Esophagus muscularis mucosa (tissue), 4 donors: ENCODE measurements at regions not wholly inside any gene's neighbourhood (a gene's known extent, or its start where the extent isn't known, plus 50 kb on each side); places are given as distances from the start of the nearest gene placed in this dataset.

Experiments used
- DNase-seq: peaks from one replicate; pipeline ENCODE4 v3.0.0-alpha.2; 2017; ENCODE audit errors: extremely low spot score
- H3K27ac ChIP-seq, 4 donors: fragments of 200-600 bp; sonication (generic); replicated peaks in 1 of 4; 1 replicate in 3 of 4; 2 replicates in 1 of 4; pipeline ENCODE4 v1.5.1; 2016 to 2019; ENCODE audit warnings: mild to moderate bottlenecking in 1 of 4
- H3K27me3 ChIP-seq, 4 donors: fragments of 200-600 bp; sonication (generic); one replicate each; pipeline versions ENCODE4 v1.5.1 to v1.6.0; 2016 to 2019
- H3K36me3 ChIP-seq, 4 donors: fragments of 200-600 bp; sonication (generic); one replicate each; pipeline ENCODE4 v1.5.1; 2016 to 2019
- H3K4me1 ChIP-seq, 4 donors: fragments of 200-600 bp; sonication (generic); one replicate each; pipeline ENCODE4 v1.5.1; 2016 to 2019
- H3K4me3 ChIP-seq, 4 donors: fragments of 200-600 bp; sonication (generic); 1 replicate in 2 of 4; 2 replicates in 2 of 4; pipeline ENCODE4 v1.5.1; 2016 to 2019; ENCODE audit warnings: mild to moderate bottlenecking in 4 of 4, moderate library complexity in 1 of 4
- H3K9me3 ChIP-seq, 4 donors: fragments of 200-600 bp; sonication (generic); 1 replicate in 3 of 4; 2 replicates in 1 of 4; pipeline ENCODE4 v1.5.1; 2016 to 2019
- EP300 ChIP-seq: sonication (generic); formaldehyde crosslinking; IDR thresholded peaks from one replicate; pipeline ENCODE4 v1.6.1; 2017; ENCODE audit warnings: antibody characterized with exemption
- POLR2A ChIP-seq: fragments of 450-650 bp; IDR thresholded peaks from one replicate; pipeline ENCODE4 v1.6.1; 2017; ENCODE audit warnings: antibody characterized with exemption, moderate library complexity, mild to moderate bottlenecking, low read depth
- POLR2AphosphoS5 ChIP-seq, 2 donors: sonication (generic); formaldehyde crosslinking; IDR thresholded peaks; one replicate each; pipeline ENCODE4 v1.6.1; 2017; ENCODE audit warnings: antibody characterized with exemption in 2 of 2
- WGBS: methylation state at CpG from one replicate; pipeline ENCODE4 v1.1.5; 2018; 5-methylcytosine and 5-hydroxymethylcytosine counted together
- intact Hi-C: fragments of 100-400 bp; cut with DNase I; formaldehyde crosslinking; loops from one replicate; pipeline ENCODE4 v1.15.1; 2023
- TF ChIP-seq, protein P1 (sequence below), 3 experiments: fragments of 200-600 bp in 2 of 3; fragments of 450-650 bp in 1 of 3; sonication (generic) in 2 of 3; IDR thresholded peaks; one replicate each; pipeline ENCODE4 v1.5.1; 2017 to 2019; ENCODE audit warnings: antibody characterized with exemption in 3 of 3, mild to moderate bottlenecking in 2 of 3, moderate library complexity in 1 of 3

DNA sequence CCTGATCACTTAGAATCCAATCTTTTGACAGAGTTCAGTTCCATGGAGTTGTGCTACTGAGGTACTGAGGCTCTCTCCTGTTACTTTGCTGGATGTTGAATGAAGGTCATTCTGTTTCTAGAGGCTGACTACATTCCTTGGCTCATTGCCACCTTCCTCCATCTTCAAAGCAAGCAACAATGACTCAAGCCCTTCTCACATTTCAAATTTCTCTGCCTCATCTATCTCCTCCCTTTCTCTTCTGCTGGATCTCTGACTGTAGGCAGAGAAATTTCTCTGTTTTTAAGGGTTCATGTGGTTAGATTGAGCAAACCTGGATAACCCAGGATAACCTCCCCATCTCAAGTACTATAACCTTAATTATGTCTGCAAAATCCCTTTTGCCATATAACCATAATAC is 775.4 kb downstream of the STPG2 start:
- DNase-seq, result no peak
- intact Hi-C loops, result no loop called here
- TF ChIP-seq, protein P1, sequence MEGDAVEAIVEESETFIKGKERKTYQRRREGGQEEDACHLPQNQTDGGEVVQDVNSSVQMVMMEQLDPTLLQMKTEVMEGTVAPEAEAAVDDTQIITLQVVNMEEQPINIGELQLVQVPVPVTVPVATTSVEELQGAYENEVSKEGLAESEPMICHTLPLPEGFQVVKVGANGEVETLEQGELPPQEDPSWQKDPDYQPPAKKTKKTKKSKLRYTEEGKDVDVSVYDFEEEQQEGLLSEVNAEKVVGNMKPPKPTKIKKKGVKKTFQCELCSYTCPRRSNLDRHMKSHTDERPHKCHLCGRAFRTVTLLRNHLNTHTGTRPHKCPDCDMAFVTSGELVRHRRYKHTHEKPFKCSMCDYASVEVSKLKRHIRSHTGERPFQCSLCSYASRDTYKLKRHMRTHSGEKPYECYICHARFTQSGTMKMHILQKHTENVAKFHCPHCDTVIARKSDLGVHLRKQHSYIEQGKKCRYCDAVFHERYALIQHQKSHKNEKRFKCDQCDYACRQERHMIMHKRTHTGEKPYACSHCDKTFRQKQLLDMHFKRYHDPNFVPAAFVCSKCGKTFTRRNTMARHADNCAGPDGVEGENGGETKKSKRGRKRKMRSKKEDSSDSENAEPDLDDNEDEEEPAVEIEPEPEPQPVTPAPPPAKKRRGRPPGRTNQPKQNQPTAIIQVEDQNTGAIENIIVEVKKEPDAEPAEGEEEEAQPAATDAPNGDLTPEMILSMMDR (IDR thresholded peaks at IDR 0.05), result no peak
- TF ChIP-seq EP300, result no peak
- Histone ChIP-seq H3K36me3 (no peaks in the 10 kb centered on the region), H3K4me1 (no peaks in the 10 kb centered on the region), H3K9me3 (peaks cover 0 to 5% (median 2%) of the 10 kb centered on the region in 4 donors), H3K4me3 (no peak overlapping the region), H3K27ac (no peak overlapping the region), H3K27me3 (no peaks in the 10 kb centered on the region)

DNA sequence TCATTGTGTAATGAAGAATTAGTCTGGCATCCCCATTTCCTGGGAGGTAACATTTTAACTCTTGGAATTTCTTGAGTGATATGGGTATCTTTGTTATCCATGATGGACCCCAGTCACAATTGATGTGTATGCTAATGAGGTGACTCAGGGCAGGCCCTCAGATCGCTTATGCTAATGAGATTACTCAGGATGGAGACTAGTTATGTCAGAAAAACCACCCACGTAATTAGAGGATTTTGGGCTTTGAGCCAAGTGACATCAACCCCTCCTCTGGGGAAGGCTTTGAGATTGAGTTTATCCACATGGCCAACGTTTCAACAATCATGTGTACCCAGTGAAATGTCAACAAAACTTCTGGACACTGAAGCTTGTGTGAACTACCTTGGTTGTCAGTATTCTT is 772.7 kb downstream of the STPG2 start:
- peaks cover 0 to 3% (median 0%) of the 10 kb centered on the region in 4 donors for H3K9me3 ChIP-seq
- H3K27ac ChIP-seq, result no peak overlapping the region
- WGBS, result 54% methylated on average over 3 of the region's 3 CpGs
- H3K4me1 ChIP-seq, result no peaks in the 10 kb centered on the region
- no peak for DNase-seq
- H3K36me3 ChIP-seq, result no peaks in the 10 kb centered on the region
- TF ChIP-seq POLR2A (no peak), POLR2AphosphoS5 (IDR thresholded peaks at IDR 0.05) (no peak), EP300 (no peak)
- TF ChIP-seq, protein P1 (IDR thresholded peaks at IDR 0.05), result no peak
- H3K4me3 ChIP-seq, result no peak overlapping the region
- intact Hi-C loops, result no loop called here
- no peaks in the 10 kb centered on the region for H3K27me3 ChIP-seq

- H3K4me1 ChIP-seq, result no peaks in the 10 kb centered on the region
- intact Hi-C loops, result no loop called here
- H3K36me3 ChIP-seq, result no peaks in the 10 kb centered on the region
- TF ChIP-seq POLR2A (no peak), POLR2AphosphoS5 (IDR thresholded peaks at IDR 0.05) (no peak), EP300 (no peak)
- TF ChIP-seq, protein P1 (IDR thresholded peaks at IDR 0.05), result no peak
- H3K27ac ChIP-seq, result no peak overlapping the region
- H3K27me3 ChIP-seq, result no peaks in the 10 kb centered on the region
- H3K9me3 ChIP-seq, result peaks cover 0 to 2% (median 0%) of the 10 kb centered on the region in 4 donors
- 70% methylated on average over 1 of the region's 1 CpG for WGBS
- H3K4me3 ChIP-seq, result no peak overlapping the region
- no peak for DNase-seq
These were observed 768.8 kb downstream of the STPG2 start for GRCh38 chr4:97374526-97374925.

- Histone ChIP-seq H3K9me3 (peaks cover 0 to 3% (median 0%) of the 10 kb centered on the region in 4 donors), H3K4me3 (no peak overlapping the region), H3K36me3 (no peaks in the 10 kb centered on the region), H3K27me3 (no peaks in the 10 kb centered on the region), H3K27ac (no peak overlapping the region), H3K4me1 (no peaks in the 10 kb centered on the region)
- intact Hi-C loops, result no loop called here
- no peak for TF ChIP-seq EP300
- no peak for TF ChIP-seq POLR2AphosphoS5 (IDR thresholded peaks at IDR 0.05)
- TF ChIP-seq, protein P1 (IDR thresholded peaks at IDR 0.05), result no peak
- no peak for TF ChIP-seq POLR2A
- no peak for DNase-seq
These were observed 756.3 kb downstream of the STPG2 start for GRCh38 chr4:97386969-97387368.

DNA sequence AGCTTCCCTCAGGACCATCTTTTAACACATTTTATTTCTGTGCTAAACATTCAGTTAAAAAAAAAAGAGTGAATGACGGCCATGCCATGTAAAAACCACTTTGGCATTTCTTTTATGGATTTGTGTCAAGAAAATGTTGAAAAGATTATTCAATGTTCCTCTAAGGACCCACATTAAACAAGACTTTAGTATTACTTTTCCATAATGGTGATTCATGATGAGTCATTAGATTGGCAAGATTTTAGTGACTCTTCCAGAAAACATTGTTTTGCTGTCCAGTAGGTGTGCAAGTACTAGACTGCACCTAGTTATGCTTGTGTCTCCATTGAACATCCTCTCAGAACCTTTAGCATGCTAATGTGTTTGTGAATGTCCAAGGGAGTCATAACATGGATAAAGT is 748.6 kb downstream of the STPG2 start:
- intact Hi-C loops, result no loop called here
- TF ChIP-seq POLR2AphosphoS5 (IDR thresholded peaks at IDR 0.05), result no peak
- no peak for TF ChIP-seq POLR2A
- no peak for TF ChIP-seq EP300
- TF ChIP-seq, protein P1 (IDR thresholded peaks at IDR 0.05), result no peak
- Histone ChIP-seq H3K36me3 (no peaks in the 10 kb centered on the region), H3K27ac (no peak overlapping the region), H3K4me1 (no peaks in the 10 kb centered on the region), H3K9me3 (no peaks in the 10 kb centered on the region), H3K27me3 (no peaks in the 10 kb centered on the region), H3K4me3 (no peak overlapping the region)
- 65% methylated on average over 1 of the region's 1 CpG for WGBS
- DNase-seq, result no peak
